HepG2 (cell line): ENCODE measurements at regions not wholly inside any gene's neighbourhood (a gene's known extent, or its start where the extent isn't known, plus 50 kb on each side); places are given as distances from the start of the nearest gene placed in this dataset.

ENCODE experiments used
- CBX1 ChIP-seq: IDR thresholded peaks from one replicate; pipeline ENCODE4 v1.6.1; 2016; ENCODE audit warnings: antibody characterized with exemption, low read depth
- EED ChIP-seq: sonication (generic); formaldehyde crosslinking; IDR thresholded peaks from 2 replicates; pipeline ENCODE4 v1.5.0; 2020; ENCODE audit warnings: mild to moderate bottlenecking, missing genetic modification reagents
- FOXO1 ChIP-seq: sonication (generic); formaldehyde crosslinking; IDR thresholded peaks from 2 replicates; pipeline ENCODE4 v1.4.0; 2020; ENCODE audit warnings: missing genetic modification reagents
- MBNL3 ChIP-seq: fragments of 250-450 bp; sonication (Bioruptor Pico); conservative IDR thresholded peaks from 2 replicates; pipeline ENCODE4 v1.8.0; 2022; ENCODE audit warnings: mild to moderate bottlenecking, inconsistent platforms
- NBN ChIP-seq: fragments of 450-650 bp; conservative IDR thresholded peaks from 2 replicates; pipeline ENCODE4 v1.6.1; 2017
- NR3C1 ChIP-seq: sonication (generic); formaldehyde crosslinking; IDR thresholded peaks from 2 replicates; pipeline ENCODE4 v1.4.0; 2020; ENCODE audit warnings: missing genetic modification reagents
- SRSF9 ChIP-seq: fragments of 200-400 bp; formaldehyde crosslinking; IDR thresholded peaks from 2 replicates; pipeline ENCODE4 v1.6.1; 2018; ENCODE audit warnings: borderline replicate concordance, mild to moderate bottlenecking, low read depth, low read length; ENCODE audit not compliant: insufficient read depth, poor library complexity, severe bottlenecking
- SYNCRIP ChIP-seq: fragments of 200-400 bp; formaldehyde crosslinking; IDR thresholded peaks from 2 replicates; pipeline ENCODE4 v1.6.1; 2018; ENCODE audit warnings: mild to moderate bottlenecking, low read depth, low read length; ENCODE audit not compliant: insufficient read depth
- ZFY ChIP-seq: sonication (generic); formaldehyde crosslinking; IDR thresholded peaks from 2 replicates; pipeline ENCODE4 v1.4.0; 2020; ENCODE audit warnings: missing genetic modification reagents
- ZNF430 ChIP-seq: sonication (generic); formaldehyde crosslinking; IDR thresholded peaks from 2 replicates; pipeline ENCODE4 v1.9.0; 2021; ENCODE audit warnings: mild to moderate bottlenecking, missing genetic modification reagents
- ZNF569 ChIP-seq: sonication (generic); formaldehyde crosslinking; IDR thresholded peaks from 2 replicates; pipeline ENCODE4 v1.5.0; 2020; ENCODE audit warnings: mild to moderate bottlenecking, missing genetic modification reagents, moderate library complexity, borderline replicate concordance
- ZNF577 ChIP-seq: sonication (generic); formaldehyde crosslinking; IDR thresholded peaks from 2 replicates; pipeline ENCODE4 v1.4.0; 2020; ENCODE audit warnings: mild to moderate bottlenecking, low read depth, missing genetic modification reagents, borderline replicate concordance
- ZNF629 ChIP-seq: sonication (generic); formaldehyde crosslinking; conservative IDR thresholded peaks from 2 replicates; pipeline ENCODE4 v1.5.0; 2020; ENCODE audit warnings: missing genetic modification reagents
- ZNF775 ChIP-seq: sonication (generic); formaldehyde crosslinking; IDR thresholded peaks from 2 replicates; pipeline ENCODE4 v1.4.0; 2020; ENCODE audit warnings: missing genetic modification reagents, mild to moderate bottlenecking, moderate library complexity, borderline replicate concordance
- TF ChIP-seq, protein P1 (sequence below): sonication (generic); formaldehyde crosslinking; IDR thresholded peaks from 2 replicates; pipeline ENCODE4 v1.4.0; 2020; ENCODE audit warnings: missing genetic modification reagents
- TF ChIP-seq, protein P2 (sequence below): IDR thresholded peaks from 2 replicates; pipeline ENCODE4 v1.6.1; 2016; ENCODE audit warnings: mild to moderate bottlenecking, missing biosample characterization, missing genetic modification reagents
- TF ChIP-seq, protein P3 (sequence below): IDR thresholded peaks from 2 replicates; pipeline ENCODE4 v1.6.1; 2016; ENCODE audit warnings: missing compliant biosample characterization, missing genetic modification reagents, borderline replicate concordance
- TF ChIP-seq, protein P4 (sequence below): IDR thresholded peaks from 2 replicates; pipeline ENCODE4 v1.6.1; 2016; ENCODE audit warnings: low read depth, missing genetic modification reagents, missing compliant biosample characterization
- TF ChIP-seq, protein P5 (sequence below): sonication (generic); formaldehyde crosslinking; IDR thresholded peaks from 2 replicates; pipeline ENCODE4 v1.8.0; 2022; ENCODE audit warnings: mild to moderate bottlenecking, missing genetic modification reagents; ENCODE audit not compliant: insufficient replicate concordance

DNA sequence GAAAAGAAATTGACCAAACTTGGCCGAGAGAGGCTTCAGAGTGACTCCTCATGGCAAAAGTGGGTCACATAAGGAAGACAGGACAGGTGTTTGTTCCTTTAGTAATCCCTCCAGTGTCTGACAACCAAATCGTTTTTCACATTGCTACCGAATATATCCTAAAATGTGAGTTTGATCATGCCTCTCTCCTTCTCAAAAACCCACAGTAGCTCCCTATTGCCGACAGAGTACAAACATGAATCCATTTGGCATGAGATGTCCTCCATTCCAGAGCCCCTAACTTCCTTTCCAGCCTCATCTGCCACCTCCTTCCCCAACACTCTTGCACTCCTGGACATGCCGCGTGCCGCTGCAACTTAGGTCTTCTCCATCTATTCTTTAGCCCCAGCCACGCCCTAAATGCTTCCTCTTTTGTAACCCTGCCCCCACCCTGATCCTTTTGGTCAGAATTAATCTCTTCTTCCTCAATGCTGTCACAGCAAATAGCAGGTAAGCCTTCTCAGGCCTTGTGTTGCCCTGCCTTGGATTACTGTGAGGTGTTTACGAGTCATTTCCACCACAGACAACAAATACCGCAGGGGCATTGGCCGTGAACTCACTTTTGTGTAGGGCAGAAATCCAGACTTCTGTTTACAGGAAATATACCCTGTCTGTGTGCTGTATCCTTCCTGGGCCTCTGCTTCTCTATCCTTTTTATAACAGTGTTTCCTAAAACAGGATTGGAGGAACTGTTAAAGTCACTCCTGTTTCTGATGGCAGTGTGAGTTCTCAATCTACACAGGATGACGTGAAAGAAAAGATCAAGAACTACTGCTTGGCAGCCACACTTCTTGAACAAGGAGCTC lies 66.0 kb upstream of the FTH1 start (continued):
- TF ChIP-seq, protein P1, sequence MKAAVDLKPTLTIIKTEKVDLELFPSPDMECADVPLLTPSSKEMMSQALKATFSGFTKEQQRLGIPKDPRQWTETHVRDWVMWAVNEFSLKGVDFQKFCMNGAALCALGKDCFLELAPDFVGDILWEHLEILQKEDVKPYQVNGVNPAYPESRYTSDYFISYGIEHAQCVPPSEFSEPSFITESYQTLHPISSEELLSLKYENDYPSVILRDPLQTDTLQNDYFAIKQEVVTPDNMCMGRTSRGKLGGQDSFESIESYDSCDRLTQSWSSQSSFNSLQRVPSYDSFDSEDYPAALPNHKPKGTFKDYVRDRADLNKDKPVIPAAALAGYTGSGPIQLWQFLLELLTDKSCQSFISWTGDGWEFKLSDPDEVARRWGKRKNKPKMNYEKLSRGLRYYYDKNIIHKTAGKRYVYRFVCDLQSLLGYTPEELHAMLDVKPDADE (CRISPR knock-in tag): no peak
- no peak for TF ChIP-seq ZNF430
- TF ChIP-seq, protein P2, sequence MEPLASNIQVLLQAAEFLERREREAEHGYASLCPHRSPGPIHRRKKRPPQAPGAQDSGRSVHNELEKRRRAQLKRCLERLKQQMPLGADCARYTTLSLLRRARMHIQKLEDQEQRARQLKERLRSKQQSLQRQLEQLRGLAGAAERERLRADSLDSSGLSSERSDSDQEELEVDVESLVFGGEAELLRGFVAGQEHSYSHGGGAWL (CRISPR knock-in tag): no peak
- TF ChIP-seq SYNCRIP: no peak
- TF ChIP-seq, protein P3, sequence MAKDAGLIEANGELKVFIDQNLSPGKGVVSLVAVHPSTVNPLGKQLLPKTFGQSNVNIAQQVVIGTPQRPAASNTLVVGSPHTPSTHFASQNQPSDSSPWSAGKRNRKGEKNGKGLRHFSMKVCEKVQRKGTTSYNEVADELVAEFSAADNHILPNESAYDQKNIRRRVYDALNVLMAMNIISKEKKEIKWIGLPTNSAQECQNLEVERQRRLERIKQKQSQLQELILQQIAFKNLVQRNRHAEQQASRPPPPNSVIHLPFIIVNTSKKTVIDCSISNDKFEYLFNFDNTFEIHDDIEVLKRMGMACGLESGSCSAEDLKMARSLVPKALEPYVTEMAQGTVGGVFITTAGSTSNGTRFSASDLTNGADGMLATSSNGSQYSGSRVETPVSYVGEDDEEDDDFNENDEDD: no peak
- TF ChIP-seq MBNL3 (CRISPR knock-in tag): no peak
- TF ChIP-seq NBN: no peak
- no peak for TF ChIP-seq FOXO1
- no peak for TF ChIP-seq EED (CRISPR knock-in tag)
- TF ChIP-seq SRSF9: no peak
- no peak for TF ChIP-seq ZFY (CRISPR knock-in tag)
- TF ChIP-seq, protein P4, sequence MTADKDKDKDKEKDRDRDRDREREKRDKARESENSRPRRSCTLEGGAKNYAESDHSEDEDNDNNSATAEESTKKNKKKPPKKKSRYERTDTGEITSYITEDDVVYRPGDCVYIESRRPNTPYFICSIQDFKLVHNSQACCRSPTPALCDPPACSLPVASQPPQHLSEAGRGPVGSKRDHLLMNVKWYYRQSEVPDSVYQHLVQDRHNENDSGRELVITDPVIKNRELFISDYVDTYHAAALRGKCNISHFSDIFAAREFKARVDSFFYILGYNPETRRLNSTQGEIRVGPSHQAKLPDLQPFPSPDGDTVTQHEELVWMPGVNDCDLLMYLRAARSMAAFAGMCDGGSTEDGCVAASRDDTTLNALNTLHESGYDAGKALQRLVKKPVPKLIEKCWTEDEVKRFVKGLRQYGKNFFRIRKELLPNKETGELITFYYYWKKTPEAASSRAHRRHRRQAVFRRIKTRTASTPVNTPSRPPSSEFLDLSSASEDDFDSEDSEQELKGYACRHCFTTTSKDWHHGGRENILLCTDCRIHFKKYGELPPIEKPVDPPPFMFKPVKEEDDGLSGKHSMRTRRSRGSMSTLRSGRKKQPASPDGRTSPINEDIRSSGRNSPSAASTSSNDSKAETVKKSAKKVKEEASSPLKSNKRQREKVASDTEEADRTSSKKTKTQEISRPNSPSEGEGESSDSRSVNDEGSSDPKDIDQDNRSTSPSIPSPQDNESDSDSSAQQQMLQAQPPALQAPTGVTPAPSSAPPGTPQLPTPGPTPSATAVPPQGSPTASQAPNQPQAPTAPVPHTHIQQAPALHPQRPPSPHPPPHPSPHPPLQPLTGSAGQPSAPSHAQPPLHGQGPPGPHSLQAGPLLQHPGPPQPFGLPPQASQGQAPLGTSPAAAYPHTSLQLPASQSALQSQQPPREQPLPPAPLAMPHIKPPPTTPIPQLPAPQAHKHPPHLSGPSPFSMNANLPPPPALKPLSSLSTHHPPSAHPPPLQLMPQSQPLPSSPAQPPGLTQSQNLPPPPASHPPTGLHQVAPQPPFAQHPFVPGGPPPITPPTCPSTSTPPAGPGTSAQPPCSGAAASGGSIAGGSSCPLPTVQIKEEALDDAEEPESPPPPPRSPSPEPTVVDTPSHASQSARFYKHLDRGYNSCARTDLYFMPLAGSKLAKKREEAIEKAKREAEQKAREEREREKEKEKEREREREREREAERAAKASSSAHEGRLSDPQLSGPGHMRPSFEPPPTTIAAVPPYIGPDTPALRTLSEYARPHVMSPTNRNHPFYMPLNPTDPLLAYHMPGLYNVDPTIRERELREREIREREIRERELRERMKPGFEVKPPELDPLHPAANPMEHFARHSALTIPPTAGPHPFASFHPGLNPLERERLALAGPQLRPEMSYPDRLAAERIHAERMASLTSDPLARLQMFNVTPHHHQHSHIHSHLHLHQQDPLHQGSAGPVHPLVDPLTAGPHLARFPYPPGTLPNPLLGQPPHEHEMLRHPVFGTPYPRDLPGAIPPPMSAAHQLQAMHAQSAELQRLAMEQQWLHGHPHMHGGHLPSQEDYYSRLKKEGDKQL (CRISPR knock-in tag): no peak
- TF ChIP-seq NR3C1 (CRISPR knock-in tag): no peak
- no peak for TF ChIP-seq ZNF775 (CRISPR knock-in tag)
- TF ChIP-seq, protein P5, sequence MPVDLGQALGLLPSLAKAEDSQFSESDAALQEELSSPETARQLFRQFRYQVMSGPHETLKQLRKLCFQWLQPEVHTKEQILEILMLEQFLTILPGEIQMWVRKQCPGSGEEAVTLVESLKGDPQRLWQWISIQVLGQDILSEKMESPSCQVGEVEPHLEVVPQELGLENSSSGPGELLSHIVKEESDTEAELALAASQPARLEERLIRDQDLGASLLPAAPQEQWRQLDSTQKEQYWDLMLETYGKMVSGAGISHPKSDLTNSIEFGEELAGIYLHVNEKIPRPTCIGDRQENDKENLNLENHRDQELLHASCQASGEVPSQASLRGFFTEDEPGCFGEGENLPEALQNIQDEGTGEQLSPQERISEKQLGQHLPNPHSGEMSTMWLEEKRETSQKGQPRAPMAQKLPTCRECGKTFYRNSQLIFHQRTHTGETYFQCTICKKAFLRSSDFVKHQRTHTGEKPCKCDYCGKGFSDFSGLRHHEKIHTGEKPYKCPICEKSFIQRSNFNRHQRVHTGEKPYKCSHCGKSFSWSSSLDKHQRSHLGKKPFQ (CRISPR knock-in tag): no peak
- no peak for TF ChIP-seq ZNF629 (CRISPR knock-in tag)
- no peak for TF ChIP-seq ZNF569 (CRISPR knock-in tag)
- TF ChIP-seq CBX1: no peak
- TF ChIP-seq ZNF577 (CRISPR knock-in tag): no peak
